GM12892 (cell line): ENCODE measurements at regions not wholly inside any gene's neighbourhood (a gene's known extent, or its start where the extent isn't known, plus 50 kb on each side); places are given as distances from the start of the nearest gene placed in this dataset.

Experiments used
- DNase-seq: peaks from one replicate; pipeline ENCODE4 v3.0.0; 2011; ENCODE audit not compliant: insufficient read length
- FAIRE-seq: peaks from 2 replicates; lab custom pipeline; 2011; peaks lifted over from hg19 to GRCh38; lab: Jason Lieb, UNC
- POLR2A ChIP-seq: IDR thresholded peaks from 2 replicates; pipeline ENCODE4 v1.6.1; 2011; ENCODE audit warnings: low read depth, low read length, control low read depth
- POLR2AphosphoS5 ChIP-seq: IDR thresholded peaks from 2 replicates; pipeline ENCODE4 v1.6.1; 2011; ENCODE audit warnings: low read depth, low read length, control low read depth
- TAF1 ChIP-seq: IDR thresholded peaks from 2 replicates; pipeline ENCODE4 v1.6.1; 2011; ENCODE audit warnings: low read depth, mild to moderate bottlenecking, control low read depth, low read length, borderline replicate concordance

- FAIRE-seq (no peak), DNase-seq (no peak)
- TF ChIP-seq POLR2A (no peak), TAF1 (no peak), POLR2AphosphoS5 (no peak)
Observed at GRCh38 chr18:22507055-22507454, 89.3 kb upstream of the CTAGE1 start.

- no peak for TF ChIP-seq POLR2AphosphoS5
- FAIRE-seq (no peak), DNase-seq (no peak)
Observed at GRCh38 chr18:22509423-22509822, 91.7 kb upstream of the CTAGE1 start.

GRCh38 chr18:22510697-22511096 lies 93.0 kb upstream of the CTAGE1 start:
- FAIRE-seq (no peak), DNase-seq (no peak)
- no peak for TF ChIP-seq POLR2AphosphoS5
- no peak for TF ChIP-seq POLR2A
- no peak for TF ChIP-seq TAF1

- no peak for DNase-seq
- no peak for TF ChIP-seq POLR2A
- TF ChIP-seq TAF1: no peak
- TF ChIP-seq POLR2AphosphoS5: no peak
- no peak for FAIRE-seq
Observed at GRCh38 chr18:22513721-22514481, 96.2 kb upstream of the CTAGE1 start.

- TF ChIP-seq POLR2A: no peak
- TF ChIP-seq TAF1: no peak
- no peak for TF ChIP-seq POLR2AphosphoS5
- DNase-seq (no peak), FAIRE-seq (no peak)
Observed at GRCh38 chr18:22514655-22515054, 96.9 kb upstream of the CTAGE1 start.

GRCh38 chr18:22515250-22515649 lies 97.5 kb upstream of the CTAGE1 start:
- TF ChIP-seq TAF1 (no peak), POLR2A (no peak)
- FAIRE-seq: no peak

GRCh38 chr18:22517356-22517755 lies 99.6 kb upstream of the CTAGE1 start:
- TF ChIP-seq POLR2A: no peak
- TF ChIP-seq POLR2AphosphoS5: no peak
- no peak for TF ChIP-seq TAF1
- no peak for DNase-seq
- no peak for FAIRE-seq

More at GRCh38 chr18:22515250-22515649, 97.5 kb upstream of the CTAGE1 start:
- no peak for DNase-seq

- TF ChIP-seq POLR2A: no peak
- no peak for TF ChIP-seq TAF1
- TF ChIP-seq POLR2AphosphoS5: no peak
- no peak for DNase-seq
- no peak for FAIRE-seq
Observed at GRCh38 chr18:22521026-22521707, 103.5 kb upstream of the CTAGE1 start.

GRCh38 chr18:22523481-22523880 lies 105.8 kb upstream of the CTAGE1 start:
- TF ChIP-seq POLR2A (no peak), POLR2AphosphoS5 (no peak), TAF1 (no peak)
- DNase-seq (no peak), FAIRE-seq (no peak)

GRCh38 chr18:22524783-22525182 lies 107.1 kb upstream of the CTAGE1 start:
- DNase-seq: no peak

GRCh38 chr18:22525313-22525712 lies 107.6 kb upstream of the CTAGE1 start:
- FAIRE-seq (no peak), DNase-seq (no peak)
- TF ChIP-seq TAF1 (no peak), POLR2AphosphoS5 (no peak), POLR2A (no peak)

More at GRCh38 chr18:22524783-22525182, 107.1 kb upstream of the CTAGE1 start:
- TF ChIP-seq POLR2A (no peak), TAF1 (no peak), POLR2AphosphoS5 (no peak)
- FAIRE-seq: no peak

- no peak for TF ChIP-seq POLR2A
- no peak for TF ChIP-seq POLR2AphosphoS5
- no peak for TF ChIP-seq TAF1
- no peak for DNase-seq
- FAIRE-seq: no peak
Observed at GRCh38 chr18:22525883-22526282, 108.2 kb upstream of the CTAGE1 start.
